AG04450 (cell line): ENCODE measurements at regions not wholly inside any gene's neighbourhood (a gene's known extent, or its start where the extent isn't known, plus 50 kb on each side); places are given as distances from the start of the nearest gene placed in this dataset.
"Not testable (repeated sequence)": the region's sequence is repeated elsewhere in the genome, so short reads cannot be mapped to it uniquely, and the experiment has no call there.

ENCODE experiments used
- CTCF ChIA-PET: fragments of 300-600, 350-600 bp; formaldehyde crosslinking; extraction: SDS; loops from one replicate; lab custom pipeline; 2022; ENCODE audit warnings: antibody characterized with exemption, inconsistent platforms; lab: Charles Lee
- POLR2A ChIA-PET: fragments of 350-600 bp; formaldehyde crosslinking; extraction: SDS; loops from one replicate; lab custom pipeline; 2021; ENCODE audit warnings: antibody characterized with exemption, inconsistent platforms; lab: Yijun Ruan, JAX
- DNase-seq: peaks from one replicate; pipeline ENCODE4 v3.0.0-alpha.2; 2011; ENCODE audit warnings: low read depth, low spot score
- H3K27ac ChIP-seq: one replicate; pipeline ENCODE4 v1.5.1; 2012; ENCODE audit warnings: low read depth, low read length, control low read depth
- H3K27me3 ChIP-seq: one replicate; pipeline ENCODE4 v1.6.0; 2012; ENCODE audit warnings: low read length; ENCODE audit not compliant: control insufficient read depth, insufficient read depth
- H3K4me3 ChIP-seq: 2 replicates; pipeline ENCODE4 v1.5.1; 2011; ENCODE audit warnings: mild to moderate bottlenecking, low read depth, low read length, control low read depth
- H3K9me3 ChIP-seq: 2 replicates; pipeline ENCODE4 v1.5.1; 2012; ENCODE audit warnings: low read length; ENCODE audit not compliant: control insufficient read depth, insufficient read depth
- CTCF ChIP-seq: IDR thresholded peaks from 2 replicates; pipeline ENCODE4 v1.5.1; 2011; ENCODE audit warnings: low read depth, low read length, control low read depth, inconsistent platforms

GRCh38 chr6:113786168-113786567 is 71.0 kb upstream of the MARCKS start:
- no peak overlapping the region for H3K4me3 ChIP-seq
- no peaks in the 10 kb centered on the region for H3K27me3 ChIP-seq
- H3K9me3 ChIP-seq = no peaks in the 10 kb centered on the region
- H3K27ac ChIP-seq = no peak overlapping the region
- ChIA-PET CTCF (no interaction called here), POLR2A (no interaction called here)
- TF ChIP-seq CTCF = no peak
- no peak for DNase-seq

GRCh38 chr6:113788586-113788985 is 68.6 kb upstream of the MARCKS start:
- Histone ChIP-seq H3K27me3 (no peaks in the 10 kb centered on the region), H3K4me3 (no peak overlapping the region), H3K9me3 (no peaks in the 10 kb centered on the region), H3K27ac (no peak overlapping the region)
- POLR2A ChIA-PET = no interaction called here
- CTCF ChIA-PET = no interaction called here
- TF ChIP-seq CTCF = no peak
- no peak for DNase-seq

DNA sequence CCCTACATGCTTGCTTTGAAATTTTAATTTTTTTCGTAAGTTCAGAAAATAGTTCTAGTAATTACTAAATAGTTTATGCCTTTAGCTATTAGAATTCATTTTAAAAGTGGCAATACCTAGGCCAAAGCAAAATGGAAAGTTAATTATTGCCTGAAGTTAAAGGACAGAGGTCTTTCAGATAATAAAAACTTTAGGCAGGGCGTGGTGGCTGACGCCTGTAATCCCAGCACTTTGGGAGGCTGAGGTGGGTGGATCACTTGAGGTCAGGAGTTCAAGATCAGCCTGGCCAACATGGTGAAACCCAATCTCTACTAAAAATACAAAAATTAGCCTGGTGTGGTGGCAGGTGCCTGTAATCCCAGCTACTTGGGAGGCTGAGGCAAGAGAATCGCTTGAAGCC is 65.9 kb upstream of the MARCKS start:
- H3K9me3 ChIP-seq, POLR2A ChIA-PET, CTCF ChIA-PET, H3K27ac ChIP-seq, H3K27me3 ChIP-seq, H3K4me3 ChIP-seq, DNase-seq: not testable (repeated sequence)

DNA sequence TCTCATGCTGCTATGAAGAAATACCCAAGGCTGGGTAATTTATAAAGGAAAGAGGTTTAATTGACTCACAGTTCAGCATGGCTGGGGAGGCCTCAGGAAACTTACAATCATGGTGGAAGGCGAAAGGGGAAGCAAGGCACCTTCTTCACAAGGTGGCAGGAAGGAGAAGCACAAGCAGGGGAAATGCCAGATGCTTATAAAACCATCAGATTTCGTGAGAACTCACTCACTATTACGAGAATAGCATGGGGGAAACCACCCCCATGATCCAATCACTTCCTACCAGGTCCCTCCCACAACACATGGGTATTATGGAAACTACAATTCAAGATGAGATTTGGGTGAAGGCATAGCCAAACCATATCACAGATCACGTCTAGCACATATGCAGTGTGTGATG is 61.8 kb upstream of the MARCKS start:
- H3K27me3 ChIP-seq, H3K4me3 ChIP-seq, POLR2A ChIA-PET, H3K9me3 ChIP-seq, H3K27ac ChIP-seq, DNase-seq: not testable (repeated sequence)
- CTCF ChIA-PET = interaction anchor here (0.6 kb wide), 1 partner anchor 48 kb away, joined by 3 read pairs; no protein-coding TSS in a partner anchor

DNA sequence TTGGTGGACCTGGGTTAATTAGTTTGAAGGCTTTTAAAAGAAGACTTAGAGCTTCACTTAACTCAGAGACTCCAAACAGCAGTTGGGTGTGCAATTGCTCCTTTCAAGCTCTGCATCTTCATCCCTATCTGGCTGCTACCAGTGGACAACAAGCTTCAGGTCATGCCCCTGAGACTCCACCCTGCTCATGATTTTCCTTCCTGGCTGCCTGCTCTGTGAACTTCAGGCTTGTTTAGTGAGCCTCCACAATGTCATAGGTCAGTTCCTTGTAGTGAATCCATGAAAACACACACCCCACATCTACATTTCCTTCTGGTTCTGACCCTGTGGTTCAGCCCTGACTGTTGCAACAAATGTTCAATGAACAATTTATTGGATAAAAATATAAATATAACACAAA is 61.1 kb upstream of the MARCKS start:
- H3K27ac ChIP-seq = no peak overlapping the region
- no peaks in the 10 kb centered on the region for H3K9me3 ChIP-seq
- H3K4me3 ChIP-seq = no peak overlapping the region
- ChIA-PET CTCF (no interaction called here), POLR2A (no interaction called here)
- no peak for TF ChIP-seq CTCF
- no peaks in the 10 kb centered on the region for H3K27me3 ChIP-seq
- DNase-seq = no peak

- CTCF ChIA-PET = no interaction called here
- DNase-seq = no peak
- Histone ChIP-seq H3K4me3 (no peak overlapping the region), H3K27ac (no peak overlapping the region), H3K9me3 (no peaks in the 10 kb centered on the region), H3K27me3 (no peaks in the 10 kb centered on the region)
- POLR2A ChIA-PET = interaction anchor here (0.6 kb wide), 1 partner anchor 82 kb away, joined by 4 read pairs; no protein-coding TSS in a partner anchor
- TF ChIP-seq CTCF = no peak
Measured at GRCh38 chr6:113802779-113803178, 54.4 kb upstream of the MARCKS start.
